Adrenal gland (tissue), 9 donors: ENCODE measurements at regions not wholly inside any gene's neighbourhood (a gene's known extent, or its start where the extent isn't known, plus 50 kb on each side); places are given as distances from the start of the nearest gene placed in this dataset.

Experiments used
- DNase-seq, 7 donors: peaks; one replicate each; pipeline ENCODE4 v3.0.0-alpha.2; 2019 to 2020
- H3K27ac ChIP-seq, 5 donors: fragments of 200-600 bp; sonication (generic) in 4 of 5; 1 replicate in 3 of 5; 2 replicates in 2 of 5; pipeline versions ENCODE4 v1.5.1 to v1.8.0; 2016 to 2020; ENCODE audit warnings: mild to moderate bottlenecking in 1 of 5
- H3K27me3 ChIP-seq: fragments of 200-600 bp; 2 replicates; pipeline ENCODE4 v1.8.0; 2021
- H3K36me3 ChIP-seq, 2 donors: fragments of 200-600 bp; replicated peaks in 1 of 2; 1 replicate in 1 of 2; 2 replicates in 1 of 2; pipeline versions ENCODE4 v1.5.1 to v1.8.0; 2018 to 2022
- H3K4me1 ChIP-seq, 2 donors: fragments of 200-600 bp; replicated peaks in 1 of 2; 1 replicate in 1 of 2; 2 replicates in 1 of 2; pipeline versions ENCODE4 v1.5.1 to v1.8.0; 2018 to 2021
- H3K4me3 ChIP-seq, 4 donors: fragments of 200-600 bp; sonication (generic) in 3 of 4; one replicate each; pipeline ENCODE4 v1.5.1; 2016 to 2018
- H3K9me3 ChIP-seq, 3 donors: fragments of 200-600 bp; sonication (generic) in 1 of 3; replicated peaks in 1 of 3; 1 replicate in 2 of 3; 2 replicates in 1 of 3; pipeline versions ENCODE4 v1.5.1 to v1.8.0; 2016 to 2021
- POLR2A ChIP-seq, 2 donors: fragments of 450-650 bp; IDR thresholded peaks; one replicate each; pipeline ENCODE4 v1.6.1; 2017; ENCODE audit warnings: antibody characterized with exemption in 2 of 2, mild to moderate bottlenecking in 2 of 2, moderate library complexity in 1 of 2
- WGBS, 4 donors: extraction: QIAGEN DNeasy Blood & Tissue Kit in 2 of 4; methylation state at CpG; one replicate each; pipeline versions ENCODE4 v1.1.5 to v1.1.7; 2013 to 2017; 5-methylcytosine and 5-hydroxymethylcytosine counted together
- intact Hi-C, 2 donors: fragments of 100-400 bp; cut with DNase I; formaldehyde crosslinking; loops; one replicate each; pipeline versions ENCODE4 v1.14.1 to v1.15.0; 2022 to 2023
- TF ChIP-seq, protein P1 (sequence below), 6 experiments: fragments of 450-650 bp in 4 of 6; fragments of 200-600 bp in 2 of 6; sonication (generic) in 1 of 6; IDR thresholded peaks; 1 replicate in 5 of 6; 2 replicates in 1 of 6; pipeline versions ENCODE4 v1.5.1 to v1.8.0; 2016 to 2021; ENCODE audit warnings: antibody characterized with exemption in 6 of 6, mild to moderate bottlenecking in 2 of 6, moderate library complexity in 1 of 6
- donor health status: healthy with polysubstance abuse.
- donor health status: Bipolar disorder and iron deficiency.
- donor health status: DM: yes; HTN: yes; CAD: no.
- donor health status: DM: no; HTN: no; CAD: no.
- donor health status: DM: no; HTN: no; CAD: no.

DNA sequence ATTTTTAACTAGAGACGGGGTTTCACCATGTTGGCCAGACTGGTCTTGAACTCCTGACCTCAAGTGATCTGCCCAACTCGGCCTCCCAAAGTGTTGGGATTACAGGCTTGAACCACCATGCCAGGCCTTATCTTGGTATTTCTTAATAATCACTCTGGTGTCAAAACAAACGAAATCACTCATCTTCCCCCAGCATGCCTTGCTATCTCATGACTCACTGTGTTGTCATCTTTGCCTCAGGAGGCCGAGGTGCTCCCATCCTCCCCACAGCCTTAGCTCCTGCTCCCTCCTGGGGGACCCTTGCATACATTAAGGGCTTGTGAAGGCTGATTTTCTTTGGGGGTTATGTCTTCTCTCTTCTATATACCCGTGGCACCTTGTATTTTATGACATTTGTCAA is 250.1 kb upstream of the DPP10 start:
- Histone ChIP-seq H3K27me3 (no peaks in the 10 kb centered on the region), H3K9me3 (no peaks in the 10 kb centered on the region), H3K4me3 (no peak overlapping the region), H3K27ac (no peak overlapping the region), H3K4me1 (no peaks in the 10 kb centered on the region), H3K36me3 (no peaks in the 10 kb centered on the region)
- intact Hi-C loops, result no loop called here
- 36 to 49% (median 44%) methylated on average over 5 of the region's 5 CpGs for WGBS, 4 donors
- no peak for TF ChIP-seq POLR2A (IDR thresholded peaks at IDR 0.05)
- TF ChIP-seq, protein P1, sequence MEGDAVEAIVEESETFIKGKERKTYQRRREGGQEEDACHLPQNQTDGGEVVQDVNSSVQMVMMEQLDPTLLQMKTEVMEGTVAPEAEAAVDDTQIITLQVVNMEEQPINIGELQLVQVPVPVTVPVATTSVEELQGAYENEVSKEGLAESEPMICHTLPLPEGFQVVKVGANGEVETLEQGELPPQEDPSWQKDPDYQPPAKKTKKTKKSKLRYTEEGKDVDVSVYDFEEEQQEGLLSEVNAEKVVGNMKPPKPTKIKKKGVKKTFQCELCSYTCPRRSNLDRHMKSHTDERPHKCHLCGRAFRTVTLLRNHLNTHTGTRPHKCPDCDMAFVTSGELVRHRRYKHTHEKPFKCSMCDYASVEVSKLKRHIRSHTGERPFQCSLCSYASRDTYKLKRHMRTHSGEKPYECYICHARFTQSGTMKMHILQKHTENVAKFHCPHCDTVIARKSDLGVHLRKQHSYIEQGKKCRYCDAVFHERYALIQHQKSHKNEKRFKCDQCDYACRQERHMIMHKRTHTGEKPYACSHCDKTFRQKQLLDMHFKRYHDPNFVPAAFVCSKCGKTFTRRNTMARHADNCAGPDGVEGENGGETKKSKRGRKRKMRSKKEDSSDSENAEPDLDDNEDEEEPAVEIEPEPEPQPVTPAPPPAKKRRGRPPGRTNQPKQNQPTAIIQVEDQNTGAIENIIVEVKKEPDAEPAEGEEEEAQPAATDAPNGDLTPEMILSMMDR (IDR thresholded peaks at IDR 0.05), result no peak
- DNase-seq, result peak in 6 of 7 donors; percentile 18 to 59 (median 42)

DNA sequence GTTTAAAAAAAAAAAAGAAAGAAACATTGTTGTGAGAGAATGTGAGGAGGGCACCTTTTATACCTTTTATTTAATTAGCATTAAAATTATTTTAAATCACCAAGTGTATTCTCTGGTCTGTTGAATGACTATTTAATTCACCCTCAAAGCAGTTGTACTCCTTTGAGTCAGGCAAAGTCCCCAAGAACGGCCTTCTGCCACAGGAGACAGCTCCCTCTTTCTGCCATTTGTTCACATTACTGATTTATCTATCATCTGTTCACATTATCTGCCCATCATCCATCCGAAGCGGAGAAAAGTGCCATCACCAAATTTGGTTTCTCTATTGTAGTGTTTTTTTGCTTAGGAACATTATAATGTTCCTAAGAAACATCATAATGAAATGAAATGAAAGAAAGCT is 240.7 kb upstream of the DPP10 start:
- no peak overlapping the region for H3K27ac ChIP-seq
- no peaks in the 10 kb centered on the region for H3K4me1 ChIP-seq
- TF ChIP-seq, protein P1 (IDR thresholded peaks at IDR 0.05), result peak in 1 of 6 experiments; percentile 16
- TF ChIP-seq POLR2A (IDR thresholded peaks at IDR 0.05), result no peak
- WGBS, 4 donors, result 76 to 86% (median 79%) methylated on average over 3 of the region's 3 CpGs
- H3K27me3 ChIP-seq, result no peaks in the 10 kb centered on the region
- DNase-seq, result peak in 1 of 7 donors; percentile 9
- H3K9me3 ChIP-seq, result no peaks in the 10 kb centered on the region
- H3K36me3 ChIP-seq, result no peaks in the 10 kb centered on the region
- H3K4me3 ChIP-seq, result no peak overlapping the region
- intact Hi-C loops, result no loop called here

DNA sequence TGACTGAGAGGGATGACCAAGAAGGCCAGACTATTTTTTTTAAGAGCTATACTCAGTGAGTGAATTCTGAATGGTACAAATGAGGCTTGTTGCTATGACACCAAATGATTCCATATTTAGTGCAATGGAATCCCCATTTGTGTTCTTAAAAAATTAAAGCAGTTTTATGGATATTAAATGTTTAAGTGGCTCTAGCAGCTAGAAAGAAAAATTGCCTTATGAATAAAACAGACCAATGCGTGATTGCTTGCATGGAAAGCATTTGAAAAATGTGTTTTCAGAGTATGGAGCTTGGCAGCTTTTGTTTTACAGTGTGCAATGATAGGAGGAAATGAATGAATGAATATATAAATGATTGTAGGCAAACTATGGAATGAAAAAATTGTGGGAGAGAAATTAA is 238.8 kb upstream of the DPP10 start:
- H3K36me3 ChIP-seq, result no peaks in the 10 kb centered on the region
- no peak overlapping the region for H3K4me3 ChIP-seq
- intact Hi-C loops, result no loop called here
- 79 to 94% (median 86%) methylated on average over 1 of the region's 1 CpG for WGBS, 4 donors
- no peak for DNase-seq
- H3K27me3 ChIP-seq, result no peaks in the 10 kb centered on the region
- no peaks in the 10 kb centered on the region for H3K9me3 ChIP-seq
- no peak for TF ChIP-seq POLR2A (IDR thresholded peaks at IDR 0.05)
- TF ChIP-seq, protein P1 (IDR thresholded peaks at IDR 0.05), result no peak
- H3K4me1 ChIP-seq, result no peaks in the 10 kb centered on the region
- no peak overlapping the region for H3K27ac ChIP-seq

DNA sequence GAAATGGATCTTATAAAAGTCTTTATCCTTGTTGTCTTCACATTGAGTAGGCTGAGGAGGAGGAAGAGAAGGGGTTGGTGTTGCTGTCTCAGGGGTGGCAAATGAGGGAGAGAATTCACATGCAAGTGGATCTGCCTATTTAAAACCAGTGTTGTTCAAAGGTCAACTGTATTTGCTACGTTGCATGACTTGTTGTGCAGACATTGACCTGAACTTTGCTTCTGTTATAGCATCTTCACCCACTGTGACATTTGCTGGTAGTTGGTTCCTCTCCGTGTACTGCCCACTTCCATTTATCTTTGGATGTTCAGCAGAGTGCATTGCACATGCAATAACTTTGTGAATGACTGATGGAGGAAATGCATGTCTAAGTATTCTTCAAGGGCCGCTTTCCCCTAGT is 228.6 kb upstream of the DPP10 start:
- WGBS, 4 donors, result 78 to 86% (median 83%) methylated on average over 3 of the region's 3 CpGs
- TF ChIP-seq, protein P1 (IDR thresholded peaks at IDR 0.05), result no peak
- no peak for TF ChIP-seq POLR2A (IDR thresholded peaks at IDR 0.05)
- Histone ChIP-seq H3K4me3 (no peak overlapping the region), H3K9me3 (no peaks in the 10 kb centered on the region), H3K27me3 (no peaks in the 10 kb centered on the region), H3K4me1 (peaks cover 0 to 11% of the 10 kb centered on the region in 2 donors), H3K27ac (no peak overlapping the region), H3K36me3 (no peaks in the 10 kb centered on the region)
- intact Hi-C loops, result no loop called here
- DNase-seq, result no peak
